Adipocyte (in vitro differentiated cells): ENCODE measurements at regions not wholly inside any gene's neighbourhood (a gene's known extent, or its start where the extent isn't known, plus 50 kb on each side); places are given as distances from the start of the nearest gene placed in this dataset.

Experiments used
- DNase-seq: peaks from one replicate; pipeline ENCODE4 v3.0.0-alpha.2; 2015; ENCODE audit warnings: low read depth
- H3K27me3 ChIP-seq: replicated peaks from 2 replicates; pipeline ENCODE4 v1.7.0; 2013; ENCODE audit warnings: mild to moderate bottlenecking, low read length, moderate library complexity; ENCODE audit not compliant: control insufficient read depth, insufficient read depth
- H3K36me3 ChIP-seq: 2 replicates; pipeline ENCODE4 v1.7.0; 2013; ENCODE audit warnings: low read length, mild to moderate bottlenecking, moderate library complexity; ENCODE audit not compliant: control insufficient read depth, insufficient read depth, severe bottlenecking
- H3K4me1 ChIP-seq: 2 replicates; pipeline ENCODE4 v1.7.0; 2013; ENCODE audit warnings: mild to moderate bottlenecking, low read length, moderate library complexity; ENCODE audit not compliant: control insufficient read depth, insufficient read depth
- H3K4me3 ChIP-seq: 2 replicates; pipeline ENCODE4 v1.7.0; 2013; ENCODE audit warnings: mild to moderate bottlenecking, low read length, moderate library complexity
- H3K9ac ChIP-seq: 2 replicates; pipeline ENCODE4 v1.7.0; 2013; ENCODE audit warnings: mild to moderate bottlenecking, low read length, moderate library complexity
- H3K9me3 ChIP-seq: 2 replicates; pipeline ENCODE4 v1.7.0; 2013; ENCODE audit warnings: mild to moderate bottlenecking, low read length, moderate library complexity; ENCODE audit not compliant: control insufficient read depth

GRCh38 chr6:6851059-6851948 lies 256.5 kb upstream of the RREB1 start:
- peak; percentile 51 for DNase-seq
- Histone ChIP-seq H3K4me3 (no peak overlapping the region), H3K9ac (no peak overlapping the region), H3K4me1 (peaks cover 8% of the 10 kb centered on the region), H3K9me3 (no peaks in the 10 kb centered on the region), H3K27me3 (no peaks in the 10 kb centered on the region), H3K36me3 (no peaks in the 10 kb centered on the region)

- H3K9me3 ChIP-seq = no peaks in the 10 kb centered on the region
- no peak overlapping the region for H3K4me3 ChIP-seq
- no peaks in the 10 kb centered on the region for H3K27me3 ChIP-seq
- DNase-seq = no peak
- H3K9ac ChIP-seq = no peak overlapping the region
- no peaks in the 10 kb centered on the region for H3K36me3 ChIP-seq
- H3K4me1 ChIP-seq = peaks cover 14% of the 10 kb centered on the region
These were observed 255.9 kb upstream of the RREB1 start for GRCh38 chr6:6851949-6852261.

DNA sequence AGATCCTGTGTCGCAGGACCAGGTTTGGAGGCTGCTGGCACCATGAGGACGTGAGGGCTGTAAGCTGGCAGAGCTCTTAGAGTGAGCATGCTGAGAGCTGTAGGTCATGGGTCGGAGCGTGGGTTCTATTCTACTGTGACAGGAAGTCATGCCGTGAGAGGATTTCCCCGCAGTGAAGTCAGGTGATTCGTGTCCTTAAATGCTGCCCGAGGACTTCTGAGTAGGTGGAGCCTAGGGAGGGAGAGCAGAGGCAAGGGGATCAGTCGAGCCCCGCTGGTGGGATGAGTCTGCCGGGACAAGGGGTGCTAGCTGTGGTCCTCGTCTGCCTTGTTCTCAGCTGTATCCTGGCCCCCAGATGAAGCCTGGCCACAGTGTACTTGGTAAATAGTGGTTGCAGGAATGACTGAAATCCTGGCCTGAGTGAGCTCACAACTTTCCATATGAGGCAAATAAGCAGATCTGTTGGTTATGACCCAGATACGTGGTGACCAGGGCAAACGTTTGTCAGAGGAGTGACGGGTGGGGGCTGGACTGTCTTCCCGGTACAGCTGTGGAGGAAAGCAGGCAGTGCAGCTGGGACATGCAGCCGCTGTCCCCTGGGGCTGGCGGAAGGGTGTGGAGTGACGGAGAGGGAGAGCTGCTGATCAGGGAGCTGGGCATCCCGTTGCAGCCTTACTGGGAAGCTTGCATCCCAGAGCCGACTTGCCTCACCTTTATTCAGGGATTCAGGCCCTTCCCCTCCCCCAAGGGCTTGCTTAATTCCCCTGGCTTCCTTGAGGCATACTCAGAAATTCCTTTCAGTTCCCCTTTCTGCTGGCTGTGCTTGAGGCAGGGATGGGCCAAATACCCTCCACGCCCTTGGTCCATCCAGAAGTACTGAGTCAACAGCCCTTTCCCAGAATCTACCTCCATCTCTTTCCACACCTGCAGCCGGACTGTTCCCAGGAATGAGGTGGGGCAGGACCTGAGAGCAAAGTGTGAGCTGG lies 250.9 kb upstream of the RREB1 start:
- Histone ChIP-seq H3K9ac (peak overlapping the region; percentile 64), H3K9me3 (no peaks in the 10 kb centered on the region), H3K4me1 (peaks cover 19% of the 10 kb centered on the region), H3K4me3 (peak overlapping the region; percentile 28), H3K27me3 (no peaks in the 10 kb centered on the region), H3K36me3 (no peaks in the 10 kb centered on the region)
- peak; percentile 5 for DNase-seq

DNA sequence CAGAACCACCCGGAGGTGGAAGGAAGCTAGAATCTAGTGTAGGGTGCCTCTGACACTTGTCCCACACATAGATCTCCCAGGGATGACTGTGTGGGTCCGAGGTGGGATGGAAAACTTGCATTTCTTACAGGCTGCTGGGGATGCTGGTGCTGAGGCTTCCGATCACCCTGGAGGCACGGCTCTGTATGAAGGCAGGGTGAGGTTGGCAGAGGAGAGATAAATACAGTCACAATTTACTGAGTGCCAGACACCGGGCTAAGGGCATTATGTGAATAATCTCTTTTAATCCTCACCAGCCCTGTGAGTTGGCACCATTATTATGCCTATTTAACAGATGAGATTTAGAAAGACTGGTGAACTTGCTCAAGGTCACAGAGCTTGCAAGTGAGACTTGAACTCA lies 250.2 kb upstream of the RREB1 start:
- peaks cover 15% of the 10 kb centered on the region for H3K4me1 ChIP-seq
- H3K9me3 ChIP-seq = no peaks in the 10 kb centered on the region
- no peak overlapping the region for H3K4me3 ChIP-seq
- H3K27me3 ChIP-seq = no peaks in the 10 kb centered on the region
- peak overlapping the region; percentile 64 for H3K9ac ChIP-seq
- H3K36me3 ChIP-seq = no peaks in the 10 kb centered on the region
- no peak for DNase-seq

DNA sequence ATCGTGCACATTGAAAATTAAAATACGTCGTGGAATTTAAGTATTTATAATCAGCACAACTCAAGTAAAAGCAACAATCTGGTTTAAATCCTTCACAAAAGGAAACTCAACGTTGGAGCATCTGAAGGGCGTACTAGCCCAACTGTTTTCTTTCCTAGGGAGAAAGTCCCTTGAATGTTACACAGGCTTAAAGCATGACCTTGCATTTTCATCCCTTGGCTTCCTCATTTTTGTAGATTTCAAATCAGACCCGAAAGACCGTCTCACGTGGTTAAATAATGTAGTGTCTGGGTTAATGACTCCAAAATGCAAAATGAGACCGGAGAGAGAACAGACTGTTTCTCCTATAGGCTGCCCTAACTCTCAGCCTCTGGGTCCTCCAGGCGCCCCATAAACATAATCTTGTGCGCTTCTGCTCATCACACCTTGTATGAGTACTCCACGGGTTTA lies 249.2 kb upstream of the RREB1 start:
- peaks cover 1% of the 10 kb centered on the region for H3K9me3 ChIP-seq
- H3K36me3 ChIP-seq = no peaks in the 10 kb centered on the region
- H3K9ac ChIP-seq = no peak overlapping the region
- peaks cover 15% of the 10 kb centered on the region for H3K4me1 ChIP-seq
- H3K4me3 ChIP-seq = no peak overlapping the region
- no peaks in the 10 kb centered on the region for H3K27me3 ChIP-seq
- no peak for DNase-seq

- Histone ChIP-seq H3K4me1 (peaks cover 15% of the 10 kb centered on the region), H3K9ac (no peak overlapping the region), H3K9me3 (peaks cover 4% of the 10 kb centered on the region), H3K4me3 (no peak overlapping the region), H3K36me3 (no peaks in the 10 kb centered on the region), H3K27me3 (no peaks in the 10 kb centered on the region)
- DNase-seq = no peak
These were observed 248.7 kb upstream of the RREB1 start for GRCh38 chr6:6859105-6859504.

- H3K9me3 ChIP-seq = peaks cover 4% of the 10 kb centered on the region
- no peaks in the 10 kb centered on the region for H3K36me3 ChIP-seq
- no peaks in the 10 kb centered on the region for H3K27me3 ChIP-seq
- peaks cover 15% of the 10 kb centered on the region for H3K4me1 ChIP-seq
- no peak overlapping the region for H3K9ac ChIP-seq
- H3K4me3 ChIP-seq = no peak overlapping the region
- DNase-seq = no peak
These were observed 248.0 kb upstream of the RREB1 start for GRCh38 chr6:6859722-6860121.

DNA sequence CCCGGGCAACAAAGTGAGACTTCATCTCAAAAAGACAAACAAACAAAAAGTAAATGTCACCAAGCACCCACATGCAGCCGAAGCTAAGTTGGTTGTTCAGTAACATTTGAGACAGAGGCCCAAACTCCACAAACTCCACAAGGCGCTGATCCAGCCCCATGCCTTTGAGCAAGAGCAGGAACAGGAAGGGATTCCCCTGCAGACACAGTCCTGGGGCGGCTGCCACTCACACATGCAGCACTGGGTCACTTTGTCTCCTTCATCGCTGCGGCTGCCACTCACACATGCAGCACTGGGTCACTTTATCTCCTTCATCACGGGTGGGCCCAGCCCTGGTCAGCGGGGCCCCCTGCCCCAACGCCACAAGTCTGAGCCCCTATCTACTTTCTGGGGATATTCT lies 246.9 kb upstream of the RREB1 start:
- no peak for DNase-seq
- H3K9ac ChIP-seq = no peak overlapping the region

GRCh38 chr6:6861351-6861894 lies 246.3 kb upstream of the RREB1 start:
- H3K4me3 ChIP-seq = no peak overlapping the region
- H3K9me3 ChIP-seq = peaks cover 4% of the 10 kb centered on the region
- H3K9ac ChIP-seq = no peak overlapping the region
- no peaks in the 10 kb centered on the region for H3K27me3 ChIP-seq
- DNase-seq = no peak
- H3K4me1 ChIP-seq = peaks cover 13% of the 10 kb centered on the region
- no peaks in the 10 kb centered on the region for H3K36me3 ChIP-seq

More for the DNA sequence above, 246.9 kb upstream of the RREB1 start:
- no peaks in the 10 kb centered on the region for H3K27me3 ChIP-seq
- peaks cover 4% of the 10 kb centered on the region for H3K9me3 ChIP-seq
- H3K4me1 ChIP-seq = peaks cover 15% of the 10 kb centered on the region
- no peak overlapping the region for H3K4me3 ChIP-seq
- no peaks in the 10 kb centered on the region for H3K36me3 ChIP-seq

DNA sequence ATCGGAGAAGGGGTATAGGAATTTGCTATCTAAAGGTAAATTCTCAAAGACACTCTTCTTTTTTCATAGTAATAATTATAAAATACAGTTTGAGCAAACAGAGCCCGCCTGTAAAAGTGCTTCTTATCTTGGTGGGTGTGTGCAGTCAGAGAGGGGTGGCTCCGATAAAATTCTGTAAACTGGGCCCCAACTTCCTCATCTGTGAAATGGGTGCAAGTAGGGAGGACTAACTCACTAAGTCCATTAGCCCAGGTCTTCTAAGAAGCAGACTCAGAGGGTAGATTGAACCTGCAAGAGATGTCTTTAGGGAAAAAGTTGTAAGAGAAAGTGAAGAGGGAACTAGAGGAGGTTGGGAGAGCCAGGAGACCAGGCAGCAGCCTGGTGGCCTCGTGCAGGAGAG lies 245.8 kb upstream of the RREB1 start:
- no peak overlapping the region for H3K4me3 ChIP-seq

More for the DNA sequence above, 245.8 kb upstream of the RREB1 start:
- no peaks in the 10 kb centered on the region for H3K27me3 ChIP-seq
- peaks cover 7% of the 10 kb centered on the region for H3K4me1 ChIP-seq
- no peak overlapping the region for H3K9ac ChIP-seq
- H3K36me3 ChIP-seq = no peaks in the 10 kb centered on the region
- peaks cover 4% of the 10 kb centered on the region for H3K9me3 ChIP-seq
- DNase-seq = no peak
